ENCODE measurements at regions not wholly inside any gene's neighbourhood (a gene's known extent, or its start where the extent isn't known, plus 50 kb on each side); places are given as distances from the start of the nearest gene placed in this dataset.
"Not testable (repeated sequence)": the region's sequence is repeated elsewhere in the genome, so short reads cannot be mapped to it uniquely, and the experiment has no call there.

GRCh38 chr1:218015106-218015505 is 270.0 kb upstream of the RRP15 start:
- not testable (repeated sequence) for TF ChIP-seq CTCF, POLR2A (IDR thresholded peaks at IDR 0.05)

Measured in body of pancreas (tissue), 4 donors.